ENCODE measurements at regions not wholly inside any gene's neighbourhood (a gene's known extent, or its start where the extent isn't known, plus 50 kb on each side); places are given as distances from the start of the nearest gene placed in this dataset.

GRCh38 chr17:71409712-71410111 lies 711.1 kb upstream of the SOX9 start (continued):
- TF ChIP-seq CHD7 (IDR thresholded peaks at IDR 0.05; ENCODE audit: insufficient replicate concordance, low read length) (no peak), RBBP5 (IDR thresholded peaks at IDR 0.05; ENCODE audit: borderline replicate concordance, low read depth, low read length) (no peak), BACH1 (IDR thresholded peaks at IDR 0.05; ENCODE audit: low read length) (no peak), CTCF (IDR thresholded peaks at IDR 0.05; ENCODE audit: control extremely low read depth in 1 of 3, insufficient read depth in 1 of 3, low read depth in 1 of 3, low read length in 3 of 3) (no peak), BCL11A (IDR thresholded peaks at IDR 0.05; ENCODE audit: low read depth in 2 of 2, low read length in 2 of 2) (no peak), SP2 (IDR thresholded peaks at IDR 0.05; ENCODE audit: low read length) (no peak), CTBP2 (IDR thresholded peaks at IDR 0.05; ENCODE audit: borderline replicate concordance, insufficient read depth, insufficient read length, low read length) (no peak), E2F6 (IDR thresholded peaks at IDR 0.05) (no peak)
